Upper lobe of right lung (tissue), 1 donor: ENCODE measurements at regions not wholly inside any gene's neighbourhood (a gene's known extent, or its start where the extent isn't known, plus 50 kb on each side); places are given as distances from the start of the nearest gene placed in this dataset.

Experiments
- ATAC-seq: fragments of 200-7000 bp; cut with Tn5 transposase; one replicate; pipeline ENCODE4 v1.9.1; 2020; ENCODE audit warnings: mild to moderate bottlenecking, moderate library complexity
- DNase-seq: peaks from one replicate; pipeline ENCODE4 v3.0.0-alpha.2; 2020
- H3K27ac ChIP-seq: fragments of 200-600 bp; one replicate; pipeline ENCODE4 v1.8.0; 2022
- H3K27me3 ChIP-seq: fragments of 200-600 bp; one replicate; pipeline ENCODE4 v1.8.0; 2022; ENCODE audit warnings: mild to moderate bottlenecking
- H3K36me3 ChIP-seq: fragments of 200-600 bp; one replicate; pipeline ENCODE4 v1.8.0; 2022
- H3K4me1 ChIP-seq: fragments of 200-600 bp; one replicate; pipeline ENCODE4 v1.8.0; 2022
- H3K4me3 ChIP-seq: fragments of 200-600 bp; one replicate; pipeline ENCODE4 v1.8.0; 2022; ENCODE audit warnings: mild to moderate bottlenecking
- H3K9me3 ChIP-seq: fragments of 200-600 bp; one replicate; pipeline ENCODE4 v1.8.0; 2022
- CTCF ChIP-seq: fragments of 200-600 bp; IDR thresholded peaks from one replicate; pipeline ENCODE4 v1.8.0; 2022; ENCODE audit warnings: antibody characterized with exemption
- intact Hi-C: fragments of 100-400 bp; cut with DNase I; formaldehyde crosslinking; loops from one replicate; pipeline ENCODE4 v1.11.0; 2022
- donor health status: DM: no; HTN: yes; CAD: no; lungs with severe emphysema.

GRCh38 chr1:114216431-114217173 lies 62.9 kb upstream of the SYT6 start:
- Histone ChIP-seq H3K27ac (no peak overlapping the region), H3K4me3 (no peak overlapping the region), H3K36me3 (no peaks in the 10 kb centered on the region), H3K27me3 (no peaks in the 10 kb centered on the region), H3K9me3 (no peaks in the 10 kb centered on the region), H3K4me1 (no peaks in the 10 kb centered on the region)
- intact Hi-C loops: no loop called here
- DNase-seq (no peak), ATAC-seq (no peak)
- no peak for TF ChIP-seq CTCF

GRCh38 chr1:114215436-114215835 lies 61.8 kb upstream of the SYT6 start:
- Histone ChIP-seq H3K4me1 (no peaks in the 10 kb centered on the region), H3K36me3 (no peaks in the 10 kb centered on the region), H3K27me3 (no peaks in the 10 kb centered on the region), H3K4me3 (no peak overlapping the region), H3K9me3 (no peaks in the 10 kb centered on the region), H3K27ac (no peak overlapping the region)
- no peak for DNase-seq
- no peak for ATAC-seq
- no peak for TF ChIP-seq CTCF
- intact Hi-C loops: no loop called here

GRCh38 chr1:114214016-114214415 lies 60.3 kb upstream of the SYT6 start:
- ATAC-seq (no peak), DNase-seq (no peak)
- Histone ChIP-seq H3K27ac (no peak overlapping the region), H3K4me3 (no peak overlapping the region), H3K4me1 (no peaks in the 10 kb centered on the region), H3K36me3 (no peaks in the 10 kb centered on the region), H3K9me3 (no peaks in the 10 kb centered on the region), H3K27me3 (no peaks in the 10 kb centered on the region)
- TF ChIP-seq CTCF: no peak
- intact Hi-C loops: no loop called here

- Histone ChIP-seq H3K4me3 (no peak overlapping the region), H3K27me3 (peaks cover 12% of the 10 kb centered on the region), H3K27ac (no peak overlapping the region), H3K9me3 (no peaks in the 10 kb centered on the region), H3K4me1 (no peaks in the 10 kb centered on the region), H3K36me3 (no peaks in the 10 kb centered on the region)
- intact Hi-C loops: no loop called here
- DNase-seq (no peak), ATAC-seq (no peak)
- no peak for TF ChIP-seq CTCF
Observed at GRCh38 chr1:114209971-114210370, 56.3 kb upstream of the SYT6 start.

DNA sequence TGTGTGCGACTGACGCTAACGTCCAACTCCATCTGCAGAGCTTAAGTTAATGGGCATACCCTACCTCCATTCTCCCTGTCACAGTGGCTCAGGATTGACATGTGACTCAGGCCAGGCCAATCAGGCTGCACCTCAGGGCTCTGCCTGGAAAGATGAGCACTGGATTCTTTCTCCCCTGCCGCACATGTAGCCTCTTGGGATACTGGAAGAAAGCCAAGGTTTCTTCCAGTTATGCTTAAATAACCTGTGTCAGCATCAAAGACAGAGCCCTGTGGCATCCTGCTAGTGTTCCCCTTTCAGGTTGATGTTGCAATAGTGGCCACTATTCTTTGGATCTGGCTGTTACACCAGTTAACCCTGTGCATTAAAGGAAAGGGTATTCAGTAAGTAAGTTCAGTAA lies 55.0 kb upstream of the SYT6 start:
- H3K27ac ChIP-seq: no peak overlapping the region
- H3K4me1 ChIP-seq: no peaks in the 10 kb centered on the region
- H3K27me3 ChIP-seq: peaks cover 12% of the 10 kb centered on the region
- no peaks in the 10 kb centered on the region for H3K36me3 ChIP-seq
- no peak for TF ChIP-seq CTCF
- intact Hi-C loops: no loop called here
- H3K9me3 ChIP-seq: no peaks in the 10 kb centered on the region
- H3K4me3 ChIP-seq: no peak overlapping the region
- no peak for DNase-seq
- no peak for ATAC-seq

GRCh38 chr1:114208106-114208505 lies 54.4 kb upstream of the SYT6 start:
- DNase-seq: no peak
- TF ChIP-seq CTCF: no peak
- Histone ChIP-seq H3K27ac (no peak overlapping the region), H3K36me3 (no peaks in the 10 kb centered on the region), H3K9me3 (no peaks in the 10 kb centered on the region), H3K4me3 (no peak overlapping the region), H3K4me1 (no peaks in the 10 kb centered on the region), H3K27me3 (peaks cover 12% of the 10 kb centered on the region)
- intact Hi-C loops: no loop called here
- no peak for ATAC-seq
